IMR-90 (cell line): ENCODE measurements at regions not wholly inside any gene's neighbourhood (a gene's known extent, or its start where the extent isn't known, plus 50 kb on each side); places are given as distances from the start of the nearest gene placed in this dataset.

Source experiments
- ATAC-seq: fragments of 200-7000 bp; cut with Tn5 transposase; 2 replicates; pipeline ENCODE4 v1.9.1; 2020; ENCODE audit warnings: low read depth, mild to moderate bottlenecking, moderate library complexity
- BruUV-seq: library from RNA; stranded (reverse); fragments of 400-500 nt; replicated peaks from 2 replicates; lab custom pipeline; 2021; lab: Mats Ljungman, UMichigan
- CTCF ChIA-PET: fragments of 300-600 bp; formaldehyde crosslinking; extraction: SDS; loops from one replicate; lab custom pipeline; 2021; ENCODE audit warnings: antibody characterized with exemption; lab: Yijun Ruan, JAX
- POLR2A ChIA-PET: fragments of 300-600 bp; sonication (Branson Sonifier 250); formaldehyde crosslinking; loops from one replicate; lab custom pipeline; 2022; ENCODE audit warnings: antibody characterized with exemption; ENCODE audit not compliant: unreplicated experiment; lab: Charles Lee
- DNase-seq: peaks from one replicate; pipeline ENCODE4 v3.0.0; 2013
- H2AFZ ChIP-seq: replicated peaks from 2 replicates; pipeline ENCODE3; 2013; ENCODE audit warnings: low read length, mild to moderate bottlenecking; ENCODE audit not compliant: poor library complexity
- H2AK5ac ChIP-seq: 2 replicates; pipeline ENCODE4 v1.6.1; 2013; ENCODE audit warnings: low read depth, low read length, inconsistent platforms
- H2AK9ac ChIP-seq: replicated peaks from 2 replicates; pipeline ENCODE3; 2013; ENCODE audit warnings: mild to moderate bottlenecking, low read depth, low read length, moderate library complexity; ENCODE audit not compliant: poor library complexity
- H2BK120ac ChIP-seq: 2 replicates; pipeline ENCODE4 v1.6.1; 2013; ENCODE audit warnings: low read depth, low read length, inconsistent platforms
- H2BK15ac ChIP-seq: 3 replicates; pipeline ENCODE4 v1.6.1; 2013; ENCODE audit warnings: low read depth, low read length, inconsistent platforms
- H2BK20ac ChIP-seq: 2 replicates; pipeline ENCODE4 v1.6.1; 2013; ENCODE audit warnings: low read depth, mild to moderate bottlenecking, inconsistent platforms, low read length, moderate library complexity
- H2BK5ac ChIP-seq: 2 replicates; pipeline ENCODE4 v1.6.1; 2013; ENCODE audit warnings: mild to moderate bottlenecking, low read depth, low read length, inconsistent platforms; ENCODE audit not compliant: poor library complexity, severe bottlenecking
- H3K14ac ChIP-seq: replicated peaks from 2 replicates; pipeline ENCODE4 v1.6.1; 2013; ENCODE audit warnings: low read depth, low read length, inconsistent platforms
- H3K18ac ChIP-seq: 2 replicates; pipeline ENCODE4 v1.6.1; 2013; ENCODE audit warnings: low read depth, low read length, control low read depth
- H3K23ac ChIP-seq: 2 replicates; pipeline ENCODE4 v1.6.1; 2013; ENCODE audit warnings: low read depth, low read length, inconsistent platforms
- H3K27ac ChIP-seq: 2 replicates; pipeline ENCODE4 v1.5.1; 2013; ENCODE audit warnings: mild to moderate bottlenecking, control low read depth, low read length; ENCODE audit not compliant: insufficient read depth
- H3K27me3 ChIP-seq: 2 replicates; pipeline ENCODE4 v1.6.1; 2013; ENCODE audit warnings: low read length; ENCODE audit not compliant: control insufficient read depth, insufficient read depth
- H3K36me3 ChIP-seq: 2 replicates; pipeline ENCODE4 v1.6.1; 2013; ENCODE audit warnings: low read length, mixed read lengths; ENCODE audit not compliant: control insufficient read depth, insufficient read depth
- H3K4ac ChIP-seq: 2 replicates; pipeline ENCODE4 v1.6.1; 2013; ENCODE audit warnings: low read depth, low read length, inconsistent platforms
- H3K4me1 ChIP-seq: 2 replicates; pipeline ENCODE4 v1.6.1; 2013; ENCODE audit warnings: low read length, mixed read lengths; ENCODE audit not compliant: control insufficient read depth, insufficient read depth
- H3K4me2 ChIP-seq: 2 replicates; pipeline ENCODE4 v1.6.1; 2013; ENCODE audit warnings: low read depth, mild to moderate bottlenecking, control low read depth, low read length, moderate library complexity
- H3K4me3 ChIP-seq: 2 replicates; pipeline ENCODE4 v1.5.1; 2013; ENCODE audit warnings: low read depth, mild to moderate bottlenecking, control low read depth, low read length, moderate library complexity; ENCODE audit not compliant: insufficient read depth
- H3K56ac ChIP-seq: 2 replicates; pipeline ENCODE4 v1.6.1; 2013; ENCODE audit warnings: low read length, inconsistent platforms; ENCODE audit not compliant: insufficient read depth; ENCODE audit errors: extremely low read depth
- H3K79me1 ChIP-seq, 2 experiments: 2 replicates each; pipeline ENCODE4 v1.6.1; 2013; ENCODE audit warnings: low read length in 2 of 2, inconsistent platforms in 1 of 2, low read depth in 1 of 2
- H3K9ac ChIP-seq: 2 replicates; pipeline ENCODE4 v1.6.1; 2013; ENCODE audit warnings: low read depth, low read length, control low read depth
- H3K9me1 ChIP-seq: 2 replicates; pipeline ENCODE4 v1.6.1; 2013; ENCODE audit warnings: low read length, inconsistent platforms; ENCODE audit not compliant: insufficient read depth
- H3K9me3 ChIP-seq: 2 replicates; pipeline ENCODE4 v1.6.1; 2013; ENCODE audit warnings: low read length; ENCODE audit not compliant: control insufficient read depth, insufficient read depth
- H4K20me1 ChIP-seq: 2 replicates; pipeline ENCODE4 v1.6.1; 2013; ENCODE audit warnings: low read length, inconsistent platforms; ENCODE audit not compliant: insufficient read depth
- H4K5ac ChIP-seq: 2 replicates; pipeline ENCODE4 v1.6.1; 2013; ENCODE audit warnings: mild to moderate bottlenecking, low read depth, low read length, control low read depth
- H4K8ac ChIP-seq, 2 experiments: 2 replicates each; pipeline ENCODE4 v1.6.1; 2013; ENCODE audit warnings: low read depth in 2 of 2, low read length in 2 of 2, control low read depth in 1 of 2, inconsistent platforms in 1 of 2
- H4K91ac ChIP-seq: 2 replicates; pipeline ENCODE4 v1.6.1; 2013; ENCODE audit warnings: low read depth, low read length, inconsistent platforms; ENCODE audit not compliant: insufficient read depth
- CEBPB ChIP-seq: IDR thresholded peaks from 2 replicates; pipeline ENCODE4 v1.6.1; 2012; ENCODE audit warnings: low read depth, low read length, improper control_type of control experiment
- CHD1 ChIP-seq: IDR thresholded peaks from 2 replicates; pipeline ENCODE4 v1.6.1; 2012; ENCODE audit warnings: low read depth, low read length, improper control_type of control experiment
- MAFK ChIP-seq: IDR thresholded peaks from 2 replicates; pipeline ENCODE4 v1.6.1; 2012; ENCODE audit warnings: low read depth, low read length, improper control_type of control experiment
- MXI1 ChIP-seq: IDR thresholded peaks from 2 replicates; pipeline ENCODE4 v1.6.1; 2012; ENCODE audit warnings: low read depth, mild to moderate bottlenecking, low read length, moderate library complexity, borderline replicate concordance
- RAD21 ChIP-seq: IDR thresholded peaks from 2 replicates; pipeline ENCODE4 v1.6.1; 2012; ENCODE audit warnings: low read length, improper control_type of control experiment
- RFX5 ChIP-seq: IDR thresholded peaks from 2 replicates; pipeline ENCODE4 v1.8.0; 2012; ENCODE audit warnings: low read depth, mild to moderate bottlenecking, low read length, moderate library complexity
- SMC3 ChIP-seq: fragments of 150-350 bp; IDR thresholded peaks from 2 replicates; pipeline ENCODE4 v1.6.1; 2016; ENCODE audit warnings: low read depth, mild to moderate bottlenecking, antibody characterized with exemption, low read length, moderate library complexity
- whole genome bisulfite sequencing, 2 experiments: methylation state at CpG; one replicate each; pipeline versions ENCODE4 v1.1.5 to v1.1.7; 2013; ENCODE audit warnings: missing lambda C conversion rate in 2 of 2; ENCODE audit not compliant: insufficient read length in 1 of 2; ENCODE audit errors: extremely low coverage in 2 of 2; 5-methylcytosine and 5-hydroxymethylcytosine counted together
- dilution Hi-C: fragments of 300-500 bp; cut with HindIII; formaldehyde crosslinking; loops from one replicate; pipeline ENCODE4 v1.14.3; 2018; ENCODE audit warnings: low sequenced_read_pairs; ENCODE audit not compliant: unreplicated experiment
- in situ Hi-C: fragments of 300-500 bp; cut with MboI; formaldehyde crosslinking; loops from 3 replicates; pipeline ENCODE4 v1.14.3; 2019; ENCODE audit warnings: low sequenced_read_pairs, inconsistent platforms, mixed read lengths
- intact Hi-C: fragments of 100-400 bp; cut with micrococcal nuclease; formaldehyde crosslinking; loops from 2 replicates; pipeline ENCODE4 v1.10.0; 2022

GRCh38 chr21:19785941-19786340, 1212.3 kb upstream of the NCAM2 start:
- H2AK5ac ChIP-seq: no peak overlapping the region
- in situ Hi-C loops: no loop called here

More at GRCh38 chr21:19785941-19786340, 1212.3 kb upstream of the NCAM2 start:
- Histone ChIP-seq H4K20me1 (no peaks in the 10 kb centered on the region), H4K8ac (no peak overlapping the region), H2AFZ (no peak overlapping the region), H3K23ac (no peak overlapping the region), H4K5ac (no peak overlapping the region), H3K56ac (no peak overlapping the region), H3K79me1 (no peaks in the 10 kb centered on the region), H3K36me3 (no peaks in the 10 kb centered on the region), H3K4me1 (no peaks in the 10 kb centered on the region), H2BK5ac (no peak overlapping the region), H3K4ac (no peak overlapping the region), H4K91ac (no peak overlapping the region), H2BK20ac (no peak overlapping the region), H2BK120ac (no peak overlapping the region), H2BK15ac (no peak overlapping the region), H3K27me3 (no peaks in the 10 kb centered on the region), H3K27ac (no peak overlapping the region), H3K9me1 (no peaks in the 10 kb centered on the region), H3K14ac (no peak overlapping the region), H3K9me3 (peaks cover 14% of the 10 kb centered on the region), H3K4me2 (no peak overlapping the region), H3K9ac (no peak overlapping the region), H3K18ac (no peak overlapping the region), H2AK9ac (no peak overlapping the region), H3K4me3 (no peak overlapping the region)
- dilution Hi-C loops (no loop called here), intact Hi-C loops (no loop called here)
- ATAC-seq (no peak), DNase-seq (no peak)
- WGBS, 2 experiments: no CpG with 5 or more reads among the region's 3 CpGs
- POLR2A ChIA-PET: no interaction called here
- TF ChIP-seq CEBPB (no peak), MAFK (no peak), RFX5 (no peak), MXI1 (no peak), RAD21 (no peak), SMC3 (no peak), CHD1 (no peak)
- CTCF ChIA-PET: interaction anchor here (0.6 kb wide), 1 partner anchor 608 kb away, joined by 7 read pairs; no protein-coding TSS in a partner anchor
- BruUV-seq: no TSS peak
